Osteoblast (primary cell): ENCODE measurements at regions not wholly inside any gene's neighbourhood (a gene's known extent, or its start where the extent isn't known, plus 50 kb on each side); places are given as distances from the start of the nearest gene placed in this dataset.

Source experiments
- DNase-seq: peaks from one replicate; pipeline ENCODE4 v3.0.0; 2011; ENCODE audit warnings: low spot score, mixed read lengths; ENCODE audit not compliant: insufficient read length; ENCODE audit errors: missing footprints
- H2AFZ ChIP-seq: 2 replicates; pipeline ENCODE4 v1.6.0; 2011; ENCODE audit warnings: mild to moderate bottlenecking, low read length
- H3K27ac ChIP-seq: 2 replicates; pipeline ENCODE4 v1.5.1; 2011; ENCODE audit warnings: mild to moderate bottlenecking, low read depth, low read length, moderate library complexity
- H3K27me3 ChIP-seq: 2 replicates; pipeline ENCODE4 v1.6.0; 2012; ENCODE audit warnings: mild to moderate bottlenecking, control low read depth, inconsistent platforms, low read length, moderate library complexity; ENCODE audit not compliant: insufficient read depth
- H3K36me3 ChIP-seq: 2 replicates; pipeline ENCODE4 v1.5.1; 2011; ENCODE audit warnings: mild to moderate bottlenecking, low read length, control low read depth, moderate library complexity; ENCODE audit not compliant: insufficient read depth
- H3K4me1 ChIP-seq: 2 replicates; pipeline ENCODE4 v1.5.1; 2011; ENCODE audit warnings: mild to moderate bottlenecking, low read length, control low read depth, moderate library complexity; ENCODE audit not compliant: insufficient read depth
- H3K4me2 ChIP-seq: 2 replicates; pipeline ENCODE4 v1.6.0; 2011; ENCODE audit warnings: mild to moderate bottlenecking, low read length; ENCODE audit not compliant: insufficient read depth
- H3K4me3 ChIP-seq: fragments of 200-600 bp; sonication (generic); 3 replicates; pipeline ENCODE4 v1.5.1; 2012; ENCODE audit warnings: mild to moderate bottlenecking, low read length, inconsistent platforms; ENCODE audit not compliant: insufficient read depth
- H3K79me2 ChIP-seq: 2 replicates; pipeline ENCODE4 v1.6.0; 2012; ENCODE audit warnings: mild to moderate bottlenecking, low read length, control low read depth, inconsistent platforms; ENCODE audit not compliant: insufficient read depth
- H3K9me3 ChIP-seq: 2 replicates; pipeline ENCODE4 v1.5.1; 2011; ENCODE audit warnings: low read depth, low read length, control low read depth
- H4K20me1 ChIP-seq: 2 replicates; pipeline ENCODE4 v1.6.0; 2012; ENCODE audit warnings: mild to moderate bottlenecking, low read length, control low read depth; ENCODE audit not compliant: insufficient read depth
- CTCF ChIP-seq: IDR thresholded peaks from 2 replicates; pipeline ENCODE4 v1.5.1; 2011; ENCODE audit warnings: mild to moderate bottlenecking, low read depth, low read length, moderate library complexity; ENCODE audit errors: extremely low read depth

GRCh38 chr13:68574053-68574452 is 1343.9 kb upstream of the PCDH9 start:
- no peaks in the 10 kb centered on the region for H3K4me1 ChIP-seq
- H3K36me3 ChIP-seq, result no peaks in the 10 kb centered on the region
- TF ChIP-seq CTCF, result no peak
- no peak overlapping the region for H3K4me3 ChIP-seq
- no peaks in the 10 kb centered on the region for H3K27me3 ChIP-seq
- no peak for DNase-seq
- H3K4me2 ChIP-seq, result no peak overlapping the region
- H4K20me1 ChIP-seq, result no peaks in the 10 kb centered on the region
- no peak overlapping the region for H2AFZ ChIP-seq
- H3K27ac ChIP-seq, result no peak overlapping the region
- no peaks in the 10 kb centered on the region for H3K79me2 ChIP-seq
- H3K9me3 ChIP-seq, result no peaks in the 10 kb centered on the region

- no peaks in the 10 kb centered on the region for H3K36me3 ChIP-seq
- no peaks in the 10 kb centered on the region for H3K79me2 ChIP-seq
- H3K4me3 ChIP-seq, result no peak overlapping the region
- no peaks in the 10 kb centered on the region for H3K4me1 ChIP-seq
- H3K27ac ChIP-seq, result no peak overlapping the region
- no peak overlapping the region for H2AFZ ChIP-seq
- H3K4me2 ChIP-seq, result no peak overlapping the region
- no peak for TF ChIP-seq CTCF
- DNase-seq, result no peak
- no peaks in the 10 kb centered on the region for H3K9me3 ChIP-seq
- no peaks in the 10 kb centered on the region for H4K20me1 ChIP-seq
- no peaks in the 10 kb centered on the region for H3K27me3 ChIP-seq
These were observed 1321.8 kb upstream of the PCDH9 start for GRCh38 chr13:68551701-68552522.

GRCh38 chr13:68550330-68550729 is 1320.2 kb upstream of the PCDH9 start:
- Histone ChIP-seq H3K27me3 (no peaks in the 10 kb centered on the region), H3K36me3 (no peaks in the 10 kb centered on the region), H3K79me2 (no peaks in the 10 kb centered on the region), H3K4me3 (no peak overlapping the region), H2AFZ (no peak overlapping the region), H3K4me1 (no peaks in the 10 kb centered on the region), H3K9me3 (no peaks in the 10 kb centered on the region), H4K20me1 (no peaks in the 10 kb centered on the region), H3K27ac (no peak overlapping the region), H3K4me2 (no peak overlapping the region)
- DNase-seq, result no peak
- TF ChIP-seq CTCF, result no peak

GRCh38 chr13:68540244-68540643 is 1310.1 kb upstream of the PCDH9 start:
- Histone ChIP-seq H4K20me1 (no peaks in the 10 kb centered on the region), H3K9me3 (peaks cover 2% of the 10 kb centered on the region), H2AFZ (no peak overlapping the region), H3K4me1 (no peaks in the 10 kb centered on the region), H3K27me3 (no peaks in the 10 kb centered on the region), H3K36me3 (no peaks in the 10 kb centered on the region), H3K4me2 (no peak overlapping the region), H3K79me2 (no peaks in the 10 kb centered on the region), H3K27ac (no peak overlapping the region), H3K4me3 (no peak overlapping the region)
- no peak for TF ChIP-seq CTCF
- DNase-seq, result no peak
